A204.1 (cell line): ENCODE measurements at regions not wholly inside any gene's neighbourhood (a gene's known extent, or its start where the extent isn't known, plus 50 kb on each side); places are given as distances from the start of the nearest gene placed in this dataset.

Experiments used
- FAIRE-seq: peaks from 2 replicates; lab custom pipeline; 2012; peaks lifted over from hg19 to GRCh38; lab: Jason Lieb, UNC

- FAIRE-seq, result no peak
Observed at GRCh38 chr2:147408357-147408756, 436.5 kb upstream of the ACVR2A start.

DNA sequence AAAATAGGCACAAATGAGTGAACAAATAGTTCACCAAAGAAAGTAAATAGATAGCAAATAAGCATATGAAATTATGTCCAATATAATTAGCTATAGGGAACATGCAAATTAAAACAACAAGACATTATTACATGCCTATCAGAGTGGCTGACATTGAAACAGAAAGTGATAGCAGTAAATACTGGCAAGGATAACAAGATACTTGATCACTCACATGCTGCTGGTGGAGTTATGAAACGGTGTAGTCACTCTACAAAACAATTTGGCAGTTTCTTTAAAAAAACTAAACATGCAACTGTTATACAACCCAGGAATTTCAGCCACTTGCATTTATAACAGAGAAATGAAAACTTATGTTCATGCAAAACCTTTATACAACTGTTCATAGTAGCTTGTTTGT, 439.2 kb upstream of the ACVR2A start:
- no peak for FAIRE-seq

- no peak for FAIRE-seq
Observed at GRCh38 chr2:147398996-147399395, 445.8 kb upstream of the ACVR2A start.

GRCh38 chr2:147398301-147398700, 446.5 kb upstream of the ACVR2A start:
- no peak for FAIRE-seq

GRCh38 chr2:147396890-147397289, 447.9 kb upstream of the ACVR2A start:
- no peak for FAIRE-seq

DNA sequence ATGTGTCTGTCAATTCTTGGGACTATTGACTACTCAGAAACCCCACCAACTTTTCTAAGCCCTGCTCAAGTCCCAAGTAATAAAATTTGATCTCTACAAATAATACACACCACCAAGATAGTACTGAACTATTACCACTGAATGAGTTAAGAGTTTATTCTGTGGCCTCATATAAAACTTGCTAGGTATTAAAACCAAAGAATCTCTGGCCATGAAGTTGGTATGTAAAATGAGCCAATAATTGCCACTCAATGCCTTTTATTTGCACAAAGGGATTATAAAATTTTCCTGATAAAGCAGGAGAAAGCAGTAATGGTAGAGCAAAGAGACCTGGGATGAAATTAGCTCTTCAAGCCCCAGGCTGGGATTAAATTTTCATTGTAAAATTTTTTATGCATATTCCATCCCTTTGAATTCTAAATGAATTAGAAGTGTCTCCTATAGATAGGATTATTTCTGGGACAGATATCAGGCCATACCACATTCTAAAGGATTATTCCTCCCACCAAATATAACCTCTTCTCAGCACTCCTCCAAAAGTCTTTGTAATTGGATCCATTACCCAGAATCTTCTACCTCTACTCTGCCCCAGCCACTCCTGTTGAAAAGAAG, 450.5 kb upstream of the ACVR2A start:
- no peak for FAIRE-seq

DNA sequence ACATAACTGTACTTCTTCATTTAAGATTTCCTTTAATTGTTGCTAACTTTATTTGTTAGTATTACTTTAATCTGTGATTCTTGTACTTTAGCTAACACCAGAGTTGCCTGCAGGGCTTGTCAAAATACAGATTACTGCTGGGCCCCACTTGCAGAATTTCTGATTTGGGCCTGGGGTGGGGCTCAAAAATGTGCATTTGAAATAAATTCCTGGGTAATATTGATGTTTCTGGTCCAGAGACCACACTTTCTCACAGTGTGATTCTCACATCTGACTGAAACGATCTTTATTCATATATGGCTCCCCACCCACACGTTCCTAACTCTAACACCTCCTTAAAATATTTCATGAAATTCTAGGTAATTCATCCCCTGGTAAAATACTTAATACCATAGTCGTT, 452.6 kb upstream of the ACVR2A start:
- FAIRE-seq, result no peak

DNA sequence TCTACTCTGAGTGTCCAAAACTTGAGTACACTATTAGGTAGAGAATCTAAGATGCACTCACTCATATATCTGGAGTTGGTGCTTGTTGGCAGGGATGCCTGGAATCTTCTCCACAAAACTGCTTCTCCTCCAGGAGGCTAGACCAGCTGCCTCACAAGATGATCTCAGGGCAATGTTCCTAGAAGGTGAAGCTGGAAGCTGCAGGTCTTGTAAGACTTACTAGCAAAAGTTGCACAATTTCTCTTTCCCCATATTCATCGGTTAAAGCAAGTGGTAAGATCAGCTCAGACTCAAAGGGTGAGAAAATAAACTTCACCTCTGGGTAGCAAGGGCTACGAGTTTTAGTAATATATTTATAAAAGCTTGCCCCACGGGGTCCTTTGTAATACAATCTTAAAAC, 454.4 kb upstream of the ACVR2A start:
- FAIRE-seq, result no peak

- no peak for FAIRE-seq
Observed at GRCh38 chr2:147389218-147389617, 455.6 kb upstream of the ACVR2A start.

DNA sequence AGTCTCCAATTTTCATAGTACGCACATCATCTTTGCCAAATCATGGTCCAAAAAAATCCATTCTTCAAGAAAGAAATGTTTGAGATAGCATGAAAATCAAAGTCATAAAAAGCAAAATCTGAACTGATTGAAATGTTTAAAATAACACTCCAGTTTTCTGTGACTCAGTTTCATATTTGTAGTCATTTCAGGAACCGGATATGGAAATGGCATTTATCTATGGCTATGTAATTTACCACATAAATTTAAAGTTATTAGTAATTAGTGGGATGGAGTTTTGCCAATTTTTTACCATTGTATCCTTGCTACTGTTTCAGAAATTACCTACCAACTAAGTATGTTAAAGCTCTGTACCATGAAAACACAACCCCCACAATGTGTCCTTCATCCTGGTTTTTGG, 456.6 kb upstream of the ACVR2A start:
- FAIRE-seq, result no peak

DNA sequence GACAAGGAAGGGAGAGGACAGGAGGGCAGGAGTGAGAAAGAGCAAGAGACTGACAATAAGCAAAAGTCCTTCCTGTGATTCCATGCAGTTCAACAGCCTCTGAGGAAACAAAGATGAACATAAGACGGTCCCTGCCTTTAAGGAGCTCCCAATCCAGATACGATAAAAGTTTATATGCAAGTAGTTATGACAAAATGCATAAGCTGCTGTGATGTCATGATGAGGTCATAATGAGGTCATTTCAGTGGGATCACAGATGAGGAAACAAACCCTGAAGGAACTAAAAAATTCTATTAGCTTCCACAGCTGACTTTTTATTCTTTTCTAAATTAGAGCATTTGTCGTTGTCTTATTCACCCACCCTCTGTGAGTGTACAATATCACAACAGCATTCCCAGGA, 458.5 kb upstream of the ACVR2A start:
- FAIRE-seq, result no peak

DNA sequence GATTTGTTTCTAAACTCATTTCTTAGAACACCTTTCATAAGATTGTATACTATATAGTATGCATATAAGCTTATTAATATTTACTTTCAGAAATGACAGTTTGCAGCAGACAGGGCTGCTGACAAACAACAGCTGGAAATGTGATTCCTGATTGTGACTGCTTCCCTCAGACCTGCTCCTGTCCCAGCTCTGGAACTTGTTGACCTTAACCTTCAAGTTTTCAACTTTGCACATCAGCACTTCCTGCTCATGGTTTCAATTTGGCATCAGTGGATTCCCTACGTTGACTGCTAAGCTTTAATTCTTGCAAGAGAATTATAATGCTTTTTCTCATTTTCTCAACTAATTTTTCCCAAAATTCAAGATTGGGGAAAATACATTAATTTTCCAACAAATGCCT, 459.2 kb upstream of the ACVR2A start:
- no peak for FAIRE-seq

- no peak for FAIRE-seq
Observed at GRCh38 chr2:147384659-147385058, 460.2 kb upstream of the ACVR2A start.

GRCh38 chr2:147382322-147382948, 462.4 kb upstream of the ACVR2A start:
- FAIRE-seq, result no peak

GRCh38 chr2:147378403-147378802, 466.4 kb upstream of the ACVR2A start:
- no peak for FAIRE-seq

- FAIRE-seq, result no peak
Observed at GRCh38 chr2:147375073-147375472, 469.8 kb upstream of the ACVR2A start.

DNA sequence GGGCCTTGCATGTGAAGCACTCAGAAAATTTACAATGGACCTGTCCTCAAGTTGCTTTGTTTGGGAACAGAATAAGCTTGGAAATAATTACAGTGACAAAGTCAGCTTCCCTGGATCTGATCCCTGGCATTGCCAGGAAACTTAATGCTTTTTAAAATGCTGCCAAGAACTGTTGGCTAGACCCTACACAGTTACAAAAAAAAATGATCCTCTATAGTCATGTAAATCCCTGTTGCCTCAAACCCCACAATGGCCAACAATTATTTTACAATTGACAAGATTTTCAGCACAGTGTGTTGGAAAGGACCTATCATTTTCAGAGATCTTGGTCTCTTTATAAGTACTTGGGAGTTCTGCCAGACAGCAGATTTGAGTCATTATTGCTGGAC, 470.4 kb upstream of the ACVR2A start:
- FAIRE-seq, result no peak

GRCh38 chr2:147373800-147374422, 470.9 kb upstream of the ACVR2A start:
- no peak for FAIRE-seq

- no peak for FAIRE-seq
Observed at GRCh38 chr2:147368306-147368705, 476.5 kb upstream of the ACVR2A start.

DNA sequence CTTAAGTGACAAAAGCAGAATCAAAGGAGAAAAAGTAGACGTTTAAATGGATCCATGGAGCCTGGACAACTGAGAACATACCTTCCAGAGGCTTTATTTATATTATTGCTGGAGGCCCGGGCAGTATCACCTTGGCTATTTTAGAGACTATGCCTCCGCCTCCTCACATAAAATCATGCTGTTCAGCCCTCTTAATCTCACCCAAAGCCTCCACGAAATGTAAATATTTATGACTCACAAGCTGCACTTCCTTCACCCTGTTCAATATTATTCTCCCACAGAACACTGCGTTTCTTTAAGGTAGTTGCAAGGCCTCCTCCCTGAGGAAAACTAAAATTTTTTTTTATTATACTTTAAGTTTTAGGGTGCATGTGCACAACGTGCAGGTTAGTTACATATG, 478.6 kb upstream of the ACVR2A start:
- FAIRE-seq, result no peak

- FAIRE-seq, result no peak
Observed at GRCh38 chr2:147365622-147366021, 479.2 kb upstream of the ACVR2A start.

DNA sequence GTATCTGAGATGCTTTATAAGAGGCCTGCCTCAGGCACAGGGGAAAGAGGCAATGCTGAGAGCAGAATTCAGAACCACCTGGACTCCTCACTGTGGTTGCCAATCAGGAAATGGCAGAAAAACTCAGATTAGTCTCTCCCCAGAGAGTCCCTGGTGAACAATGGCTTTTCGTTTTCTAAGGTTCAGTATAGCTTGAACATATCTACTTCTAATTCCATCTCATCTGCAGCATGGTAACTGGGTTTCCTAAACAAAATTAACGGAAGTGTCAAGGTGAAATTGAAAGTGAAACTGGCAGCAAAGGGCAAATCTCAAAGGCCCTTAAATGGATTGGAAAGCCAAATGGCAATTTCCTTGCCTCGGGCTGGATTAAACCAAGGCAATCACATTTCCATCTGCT, 480.2 kb upstream of the ACVR2A start:
- FAIRE-seq, result no peak

DNA sequence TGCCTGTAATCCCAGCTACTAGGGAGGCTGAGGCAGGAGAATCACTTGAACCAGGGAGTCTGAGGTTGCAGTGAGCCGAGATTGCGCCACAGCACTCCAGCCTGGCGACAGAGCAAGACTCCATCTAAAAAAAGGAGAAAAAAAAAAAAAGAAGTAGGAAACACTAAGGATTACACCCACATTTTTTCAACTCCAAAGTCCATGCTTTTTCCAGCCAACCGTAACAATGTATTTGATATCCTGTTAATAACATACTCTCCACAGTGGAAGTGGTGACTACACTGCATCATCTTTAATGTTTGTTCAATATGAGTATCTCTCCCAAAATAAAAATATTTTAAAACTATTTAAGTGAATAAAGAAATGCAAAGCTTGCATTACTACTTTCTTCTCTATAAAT, 481.6 kb upstream of the ACVR2A start:
- no peak for FAIRE-seq

DNA sequence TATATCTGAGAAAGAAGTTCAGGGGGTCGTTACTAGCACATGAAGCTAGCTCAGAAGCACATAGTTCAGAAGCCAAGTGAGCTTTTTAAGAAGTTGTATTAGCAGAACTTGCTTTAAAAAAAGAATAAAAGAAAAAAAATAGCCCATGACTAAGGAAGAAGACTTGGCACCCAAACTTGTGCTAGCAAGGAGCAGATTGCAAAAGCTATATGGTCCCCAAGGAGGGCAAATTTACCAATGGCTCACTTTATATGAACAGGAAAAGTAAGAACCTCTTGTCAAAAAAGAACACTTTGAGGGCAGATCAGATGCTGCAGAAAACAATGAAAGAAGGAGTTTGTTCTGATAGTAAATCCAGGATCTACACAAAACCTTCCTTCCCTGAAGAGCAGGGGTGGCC, 486.5 kb upstream of the ACVR2A start:
- no peak for FAIRE-seq
